PC-3 (cell line): ENCODE measurements at regions not wholly inside any gene's neighbourhood (a gene's known extent, or its start where the extent isn't known, plus 50 kb on each side); places are given as distances from the start of the nearest gene placed in this dataset.

Experiments used
- ATAC-seq: fragments of 200-7000 bp; cut with Tn5 transposase; 2 replicates; pipeline ENCODE4 v1.9.1; 2020; ENCODE audit warnings: mild to moderate bottlenecking, moderate library complexity
- BruUV-seq: library from RNA; stranded (reverse); fragments of 400-500 nt; replicated peaks from 2 replicates; lab custom pipeline; 2021; lab: Mats Ljungman, UMichigan
- CTCF ChIA-PET: fragments of 300-600 bp; sonication (Branson Sonifier 250); formaldehyde crosslinking; loops from one replicate; lab custom pipeline; 2022; ENCODE audit warnings: antibody characterized with exemption; lab: Charles Lee
- POLR2A ChIA-PET: fragments of 300-600 bp; sonication (Branson Sonifier 250); formaldehyde crosslinking; loops from one replicate; lab custom pipeline; 2022; ENCODE audit warnings: antibody characterized with exemption; ENCODE audit not compliant: unreplicated experiment; lab: Charles Lee
- DNase-seq: peaks from one replicate; pipeline ENCODE4 v3.0.0-alpha.2; 2015
- H2AFZ ChIP-seq: fragments of 300-600 bp; sonication (generic); 2 replicates; pipeline ENCODE4 v1.6.0; 2016; ENCODE audit warnings: antibody characterized with exemption, low read length
- H3F3A ChIP-seq: fragments of 300-600 bp; sonication (generic); one replicate; pipeline ENCODE4 v1.6.0; 2017; ENCODE audit warnings: antibody characterized with exemption, low read length, control low read depth, mild to moderate bottlenecking; ENCODE audit not compliant: unreplicated experiment
- H3K27ac ChIP-seq: fragments of 300-600 bp; sonication (generic); 2 replicates; pipeline ENCODE4 v1.5.1; 2016; ENCODE audit warnings: mild to moderate bottlenecking, low read length
- H3K27me3 ChIP-seq: fragments of 300-600 bp; sonication (generic); 2 replicates; pipeline ENCODE4 v1.6.1; 2016; ENCODE audit warnings: low read length, mixed read lengths
- H3K36me3 ChIP-seq: fragments of 300-600 bp; sonication (generic); 2 replicates; pipeline ENCODE4 v1.6.1; 2016; ENCODE audit warnings: low read depth, mixed run types, low read length, mixed read lengths
- H3K4me1 ChIP-seq: fragments of 300-600 bp; sonication (generic); 2 replicates; pipeline ENCODE4 v1.5.1; 2016; ENCODE audit warnings: low read length; ENCODE audit not compliant: insufficient read depth
- H3K4me2 ChIP-seq: fragments of 300-600 bp; sonication (generic); 2 replicates; pipeline ENCODE4 v1.6.0; 2016; ENCODE audit warnings: low read length
- H3K4me3 ChIP-seq: fragments of 300-600 bp; sonication (generic); 2 replicates; pipeline ENCODE4 v1.5.1; 2016; ENCODE audit warnings: mild to moderate bottlenecking, low read length, mixed read lengths
- H3K79me2 ChIP-seq: fragments of 300-600 bp; sonication (generic); 2 replicates; pipeline ENCODE4 v1.6.1; 2017; ENCODE audit warnings: low read length, mixed read lengths
- H3K9ac ChIP-seq: fragments of 300-600 bp; sonication (generic); 2 replicates; pipeline ENCODE4 v1.6.0; 2016; ENCODE audit warnings: mild to moderate bottlenecking, low read length
- H3K9me2 ChIP-seq: fragments of 300-600 bp; sonication (generic); replicated peaks from 2 replicates; pipeline ENCODE4 v1.6.1; 2016; ENCODE audit warnings: mixed run types, low read length, mixed read lengths
- H3K9me3 ChIP-seq: fragments of 300-600 bp; sonication (generic); 2 replicates; pipeline ENCODE4 v1.6.1; 2016; ENCODE audit warnings: low read length, mixed read lengths
- H4K20me1 ChIP-seq: fragments of 300-600 bp; sonication (generic); 2 replicates; pipeline ENCODE4 v1.6.1; 2016; ENCODE audit warnings: low read length, mixed read lengths
- EZH2 ChIP-seq: fragments of 300-600 bp; sonication (generic); IDR thresholded peaks from one replicate; pipeline ENCODE4 v1.6.1; 2017; ENCODE audit warnings: antibody characterized with exemption, mild to moderate bottlenecking, low read length; ENCODE audit not compliant: unreplicated experiment
- EZH2phosphoT487 ChIP-seq: fragments of 300-600 bp; sonication (generic); IDR thresholded peaks from 2 replicates; pipeline ENCODE4 v1.6.1; 2018; ENCODE audit warnings: mild to moderate bottlenecking, antibody characterized with exemption, low read length, borderline replicate concordance
- intact Hi-C: fragments of 100-400 bp; cut with micrococcal nuclease; formaldehyde crosslinking; loops from 2 replicates; pipeline ENCODE4 v1.9.0; 2023
- TF ChIP-seq, protein P1 (sequence below): fragments of 300-600 bp; sonication (generic); conservative IDR thresholded peaks from 2 replicates; pipeline ENCODE4 v1.5.1; 2017; ENCODE audit warnings: antibody characterized with exemption, low read depth, mild to moderate bottlenecking, low read length

DNA sequence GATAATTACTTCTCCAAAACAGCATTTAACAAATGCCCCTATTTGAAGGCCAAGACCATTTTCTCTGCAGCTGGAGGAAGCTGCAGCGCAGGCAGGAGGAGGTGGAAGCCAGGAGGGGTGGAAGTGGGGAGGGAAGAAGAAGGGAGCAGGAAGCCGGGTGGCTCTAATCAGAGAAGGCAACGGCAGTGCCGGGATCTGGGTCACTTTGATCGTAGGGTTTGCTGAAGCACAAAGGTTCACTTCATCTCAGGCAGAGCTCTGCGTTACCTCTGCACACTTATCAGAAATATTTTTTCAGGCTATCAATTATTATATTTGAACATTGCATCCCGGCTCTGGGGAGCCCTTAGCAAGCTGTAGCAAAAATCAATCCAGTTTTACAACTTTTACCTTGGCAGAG, 315.8 kb upstream of the POU3F3 start:
- ATAC-seq (no peak), DNase-seq (no peak)
- Histone ChIP-seq H3K4me2 (no peak overlapping the region), H4K20me1 (no peaks in the 10 kb centered on the region), H3K9me2 (no peaks in the 10 kb centered on the region), H3K79me2 (no peaks in the 10 kb centered on the region), H3K27me3 (peaks cover 23% of the 10 kb centered on the region), H2AFZ (no peak overlapping the region), H3K4me1 (no peaks in the 10 kb centered on the region), H3K4me3 (no peak overlapping the region), H3K9ac (no peak overlapping the region), H3K9me3 (no peaks in the 10 kb centered on the region), H3F3A (no peaks in the 10 kb centered on the region), H3K27ac (no peak overlapping the region), H3K36me3 (no peaks in the 10 kb centered on the region)
- TF ChIP-seq EZH2phosphoT487 (no peak), EZH2 (no peak)
- TF ChIP-seq, protein P1, sequence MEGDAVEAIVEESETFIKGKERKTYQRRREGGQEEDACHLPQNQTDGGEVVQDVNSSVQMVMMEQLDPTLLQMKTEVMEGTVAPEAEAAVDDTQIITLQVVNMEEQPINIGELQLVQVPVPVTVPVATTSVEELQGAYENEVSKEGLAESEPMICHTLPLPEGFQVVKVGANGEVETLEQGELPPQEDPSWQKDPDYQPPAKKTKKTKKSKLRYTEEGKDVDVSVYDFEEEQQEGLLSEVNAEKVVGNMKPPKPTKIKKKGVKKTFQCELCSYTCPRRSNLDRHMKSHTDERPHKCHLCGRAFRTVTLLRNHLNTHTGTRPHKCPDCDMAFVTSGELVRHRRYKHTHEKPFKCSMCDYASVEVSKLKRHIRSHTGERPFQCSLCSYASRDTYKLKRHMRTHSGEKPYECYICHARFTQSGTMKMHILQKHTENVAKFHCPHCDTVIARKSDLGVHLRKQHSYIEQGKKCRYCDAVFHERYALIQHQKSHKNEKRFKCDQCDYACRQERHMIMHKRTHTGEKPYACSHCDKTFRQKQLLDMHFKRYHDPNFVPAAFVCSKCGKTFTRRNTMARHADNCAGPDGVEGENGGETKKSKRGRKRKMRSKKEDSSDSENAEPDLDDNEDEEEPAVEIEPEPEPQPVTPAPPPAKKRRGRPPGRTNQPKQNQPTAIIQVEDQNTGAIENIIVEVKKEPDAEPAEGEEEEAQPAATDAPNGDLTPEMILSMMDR, result no peak
- ChIA-PET POLR2A (no interaction called here), CTCF (no interaction called here)
- BruUV-seq, result no TSS peak
- intact Hi-C loops, result no loop called here

- ATAC-seq (no peak), DNase-seq (no peak)
- Histone ChIP-seq H3K27ac (no peak overlapping the region), H3K9ac (no peak overlapping the region), H4K20me1 (no peaks in the 10 kb centered on the region), H3K36me3 (no peaks in the 10 kb centered on the region), H3K9me3 (no peaks in the 10 kb centered on the region), H3K4me3 (no peak overlapping the region), H3K4me1 (no peaks in the 10 kb centered on the region), H3K4me2 (no peak overlapping the region), H3K27me3 (peaks cover 31% of the 10 kb centered on the region), H2AFZ (no peak overlapping the region), H3F3A (no peaks in the 10 kb centered on the region), H3K79me2 (no peaks in the 10 kb centered on the region), H3K9me2 (no peaks in the 10 kb centered on the region)
- BruUV-seq, result no TSS peak
- POLR2A ChIA-PET, result interaction anchor here (0.5 kb wide), 1 partner anchor 34 kb away, joined by 4 read pairs; no protein-coding TSS in a partner anchor
- TF ChIP-seq EZH2, result no peak
- TF ChIP-seq, protein P1, result no peak
- no peak for TF ChIP-seq EZH2phosphoT487
- intact Hi-C loops, result no loop called here
- CTCF ChIA-PET, result no interaction called here
Observed at GRCh38 chr2:104539649-104540048, 314.3 kb upstream of the POU3F3 start.

DNA sequence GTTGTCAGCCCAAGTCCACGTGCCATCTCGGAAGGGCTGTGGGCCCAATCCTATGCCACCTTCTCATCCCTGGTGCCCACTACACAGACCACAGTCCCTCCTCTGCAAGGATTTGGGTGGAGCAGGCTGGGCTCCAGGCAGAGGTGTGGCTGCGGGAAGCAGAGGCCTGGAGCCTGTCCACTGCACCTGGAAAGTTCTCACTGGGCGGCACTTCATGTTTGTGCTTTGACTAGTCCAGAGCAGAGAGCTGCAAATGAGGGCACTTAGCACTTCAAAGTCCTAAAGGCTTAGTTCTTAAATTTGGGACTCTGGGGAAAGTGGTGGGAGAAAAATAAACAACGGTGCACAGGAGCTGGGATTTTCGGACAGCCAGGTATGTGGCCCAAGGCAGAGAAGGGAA, 308.9 kb upstream of the POU3F3 start:
- Histone ChIP-seq H3K9me2 (no peaks in the 10 kb centered on the region), H3K36me3 (no peaks in the 10 kb centered on the region), H3K4me2 (no peak overlapping the region), H3F3A (no peaks in the 10 kb centered on the region), H3K9me3 (no peaks in the 10 kb centered on the region), H3K9ac (no peak overlapping the region), H3K4me1 (no peaks in the 10 kb centered on the region), H3K27me3 (peaks cover 14% of the 10 kb centered on the region; the same call in 1 of the 2 replicates), H3K79me2 (no peaks in the 10 kb centered on the region), H2AFZ (no peak overlapping the region), H3K4me3 (no peak overlapping the region), H4K20me1 (no peaks in the 10 kb centered on the region), H3K27ac (no peak overlapping the region)
- BruUV-seq, result no TSS peak
- POLR2A ChIA-PET, result no interaction called here
- no peak for ATAC-seq
- TF ChIP-seq EZH2, result no peak
- no peak for DNase-seq
- intact Hi-C loops, result no loop called here
- CTCF ChIA-PET, result no interaction called here
